HEK293 (cell line): ENCODE measurements at regions not wholly inside any gene's neighbourhood (a gene's known extent, or its start where the extent isn't known, plus 50 kb on each side); places are given as distances from the start of the nearest gene placed in this dataset.

Experiments
- CTCF ChIA-PET: fragments of 350-600 bp; formaldehyde crosslinking; extraction: SDS; loops from one replicate; lab custom pipeline; 2021; ENCODE audit warnings: antibody characterized with exemption; lab: Yijun Ruan, JAX
- POLR2A ChIA-PET: fragments of 300-600 bp; formaldehyde crosslinking; extraction: SDS; loops from one replicate; lab custom pipeline; 2020; ENCODE audit warnings: antibody characterized with exemption, inconsistent platforms; lab: Yijun Ruan, JAX
- H3K27ac ChIP-seq: fragments of 200-500 bp; sonication (Bioruptor generic); 2 replicates; pipeline ENCODE4 v1.5.1; 2014; ENCODE audit warnings: low read depth, low read length, control low read depth, inconsistent platforms; ENCODE audit errors: extremely low read depth
- H3K36me3 ChIP-seq, 2 experiments: fragments of 200-500 bp in 1 of 2; sonication (Bioruptor generic) in 1 of 2; 1 replicate in 1 of 2; 2 replicates in 1 of 2; pipeline ENCODE4 v1.5.1; 2014 to 2017; ENCODE audit warnings: inconsistent platforms in 2 of 2, low read length in 2 of 2; ENCODE audit not compliant: control insufficient read depth in 2 of 2, insufficient read depth in 1 of 2
- H3K4me1 ChIP-seq: fragments of 200-500 bp; sonication (Bioruptor generic); 2 replicates; pipeline ENCODE4 v1.5.1; 2014; ENCODE audit warnings: mild to moderate bottlenecking, low read length, inconsistent platforms; ENCODE audit not compliant: control insufficient read depth, insufficient read depth
- H3K4me3 ChIP-seq: 2 replicates; pipeline ENCODE4 v1.5.1; 2011; ENCODE audit warnings: low read depth, mild to moderate bottlenecking, control low read depth, low read length, moderate library complexity
- H3K9me3 ChIP-seq: fragments of 200-500 bp; sonication (Bioruptor generic); 2 replicates; pipeline ENCODE4 v1.5.1; 2014; ENCODE audit warnings: low read depth, low read length, inconsistent platforms; ENCODE audit not compliant: control insufficient read depth, insufficient read depth
- AEBP2 ChIP-seq: fragments of 450-650 bp; formaldehyde crosslinking; IDR thresholded peaks from 2 replicates; pipeline ENCODE4 v1.5.1; 2016; ENCODE audit warnings: missing biosample characterization, missing genetic modification characterization, borderline replicate concordance
- CTCF ChIP-seq: fragments of 450-650 bp; formaldehyde crosslinking; IDR thresholded peaks from 2 replicates; pipeline ENCODE4 v1.5.1; 2016; ENCODE audit warnings: missing biosample characterization, missing genetic modification characterization
- ELK4 ChIP-seq: IDR thresholded peaks from 2 replicates; pipeline ENCODE4 v1.6.1; 2011; ENCODE audit warnings: mild to moderate bottlenecking, low read depth, low read length, borderline replicate concordance
- FEZF1 ChIP-seq: fragments of 450-650 bp; formaldehyde crosslinking; IDR thresholded peaks from 2 replicates; pipeline ENCODE4 v1.5.1; 2016; ENCODE audit warnings: missing biosample characterization, missing genetic modification characterization
- KLF1 ChIP-seq: fragments of 450-650 bp; formaldehyde crosslinking; IDR thresholded peaks from 2 replicates; pipeline ENCODE4 v1.5.1; 2016; ENCODE audit warnings: missing biosample characterization, missing genetic modification characterization
- KLF16 ChIP-seq: fragments of 450-650 bp; formaldehyde crosslinking; IDR thresholded peaks from 2 replicates; pipeline ENCODE4 v1.5.1; 2017; ENCODE audit warnings: missing biosample characterization, missing genetic modification characterization
- KLF17 ChIP-seq: fragments of 450-650 bp; formaldehyde crosslinking; IDR thresholded peaks from 2 replicates; pipeline ENCODE4 v1.5.1; 2016; ENCODE audit warnings: missing biosample characterization, missing genetic modification characterization
- OVOL3 ChIP-seq: fragments of 450-650 bp; formaldehyde crosslinking; IDR thresholded peaks from 2 replicates; pipeline ENCODE4 v1.5.1; 2016; ENCODE audit warnings: missing biosample characterization, missing genetic modification characterization
- PRDM6 ChIP-seq: fragments of 450-650 bp; formaldehyde crosslinking; IDR thresholded peaks from 2 replicates; pipeline ENCODE4 v1.5.1; 2017; ENCODE audit warnings: missing biosample characterization, missing genetic modification characterization
- SCRT1 ChIP-seq: fragments of 450-650 bp; formaldehyde crosslinking; IDR thresholded peaks from 2 replicates; pipeline ENCODE4 v1.5.1; 2016; ENCODE audit warnings: missing biosample characterization, missing genetic modification characterization, borderline replicate concordance
- ZBTB21 ChIP-seq: fragments of 450-650 bp; formaldehyde crosslinking; IDR thresholded peaks from 2 replicates; pipeline ENCODE4 v1.5.1; 2017; ENCODE audit warnings: missing biosample characterization, missing genetic modification characterization
- ZFHX2 ChIP-seq: fragments of 450-650 bp; formaldehyde crosslinking; conservative IDR thresholded peaks from 2 replicates; pipeline ENCODE4 v1.5.1; 2016; ENCODE audit warnings: missing biosample characterization, missing genetic modification characterization
- ZNF138 ChIP-seq: fragments of 450-650 bp; formaldehyde crosslinking; IDR thresholded peaks from 2 replicates; pipeline ENCODE4 v1.5.1; 2016; ENCODE audit warnings: missing biosample characterization, missing genetic modification characterization, borderline replicate concordance
- ZNF18 ChIP-seq: fragments of 450-650 bp; formaldehyde crosslinking; IDR thresholded peaks from 2 replicates; pipeline ENCODE4 v1.5.1; 2016; ENCODE audit warnings: missing biosample characterization, missing genetic modification characterization
- ZNF202 ChIP-seq: fragments of 450-650 bp; formaldehyde crosslinking; IDR thresholded peaks from 2 replicates; pipeline ENCODE4 v1.5.1; 2016; ENCODE audit warnings: missing biosample characterization, missing genetic modification characterization, borderline replicate concordance
- ZNF248 ChIP-seq: fragments of 450-650 bp; formaldehyde crosslinking; IDR thresholded peaks from 2 replicates; pipeline ENCODE4 v1.5.1; 2017; ENCODE audit warnings: missing biosample characterization, missing genetic modification characterization
- ZNF266 ChIP-seq: fragments of 450-650 bp; formaldehyde crosslinking; IDR thresholded peaks from 2 replicates; pipeline ENCODE4 v1.5.1; 2016; ENCODE audit warnings: missing biosample characterization, missing genetic modification characterization, low read depth
- ZNF341 ChIP-seq: fragments of 450-650 bp; formaldehyde crosslinking; IDR thresholded peaks from 2 replicates; pipeline ENCODE4; 2016; ENCODE audit warnings: low read depth, missing biosample characterization, missing genetic modification characterization
- ZNF350 ChIP-seq: fragments of 450-650 bp; formaldehyde crosslinking; IDR thresholded peaks from 2 replicates; pipeline ENCODE4 v1.5.0; 2017; ENCODE audit warnings: missing biosample characterization, mild to moderate bottlenecking, missing genetic modification characterization
- ZNF624 ChIP-seq: fragments of 450-650 bp; formaldehyde crosslinking; IDR thresholded peaks from 2 replicates; pipeline ENCODE4 v1.5.1; 2017; ENCODE audit warnings: missing biosample characterization, missing genetic modification characterization
- ZNF704 ChIP-seq: fragments of 450-650 bp; formaldehyde crosslinking; IDR thresholded peaks from 2 replicates; pipeline ENCODE4 v1.5.1; 2016; ENCODE audit warnings: missing biosample characterization, missing genetic modification characterization

- TF ChIP-seq ZNF624 (tag by site-specific recombination) (no peak), ZNF18 (no peak), OVOL3 (tag by site-specific recombination) (no peak), ZBTB21 (tag by site-specific recombination) (no peak), ZNF248 (no peak)
- TF ChIP-seq, all 188 proteins: peak for 0
- Histone ChIP-seq H3K4me3 (no peak overlapping the region), H3K9me3 (no peaks in the 10 kb centered on the region), H3K36me3 (no peaks in the 10 kb centered on the region), H3K4me1 (no peaks in the 10 kb centered on the region), H3K27ac (no peak overlapping the region)
- ChIA-PET POLR2A (no interaction called here), CTCF (no interaction called here)
Measured at GRCh38 chr14:101147848-101148247, 244.3 kb upstream of the RTL1 start.

GRCh38 chr14:101150039-101150610, 246.6 kb upstream of the RTL1 start:
- Histone ChIP-seq H3K27ac (no peak overlapping the region), H3K4me3 (no peak overlapping the region), H3K36me3 (no peaks in the 10 kb centered on the region), H3K9me3 (no peaks in the 10 kb centered on the region), H3K4me1 (no peaks in the 10 kb centered on the region)
- no peak for TF ChIP-seq ZNF350 (tag by site-specific recombination)
- TF ChIP-seq ZNF138 (tag by site-specific recombination) = no peak
- TF ChIP-seq KLF16 (tag by site-specific recombination) = no peak
- no peak for TF ChIP-seq AEBP2 (tag by site-specific recombination)
- no peak for TF ChIP-seq KLF17
- TF ChIP-seq SCRT1 (tag by site-specific recombination) = no peak
- ChIA-PET POLR2A (no interaction called here), CTCF (no interaction called here)

- H3K9me3 ChIP-seq = no peaks in the 10 kb centered on the region
- H3K36me3 ChIP-seq = no peaks in the 10 kb centered on the region
- H3K27ac ChIP-seq = no peak overlapping the region
- POLR2A ChIA-PET = no interaction called here
- CTCF ChIA-PET = no interaction called here
- H3K4me1 ChIP-seq = no peaks in the 10 kb centered on the region
- H3K4me3 ChIP-seq = no peak overlapping the region
- TF ChIP-seq ZNF341 (tag by site-specific recombination) = no peak
- TF ChIP-seq ZNF266 = no peak
- TF ChIP-seq ELK4 = no peak
- peak; percentile 99 for TF ChIP-seq KLF1 (tag by site-specific recombination)
- TF ChIP-seq FEZF1 (tag by site-specific recombination) = no peak
- no peak for TF ChIP-seq ZNF202 (tag by site-specific recombination)
- TF ChIP-seq ZNF704 (tag by site-specific recombination) = no peak
- TF ChIP-seq ZFHX2 (tag by site-specific recombination) = peak; percentile 57
- no peak for TF ChIP-seq CTCF (tag by site-specific recombination)
- no peak for TF ChIP-seq PRDM6
Measured at GRCh38 chr14:101151226-101151926, 247.9 kb upstream of the RTL1 start.
